HCT116 (cell line): ENCODE measurements at regions not wholly inside any gene's neighbourhood (a gene's known extent, or its start where the extent isn't known, plus 50 kb on each side); places are given as distances from the start of the nearest gene placed in this dataset.

Source experiments
- EZH2 ChIP-seq: fragments of 200-600 bp; sonication (generic); IDR thresholded peaks from 2 replicates; pipeline ENCODE4 v1.6.1; 2017; ENCODE audit warnings: antibody characterized with exemption, mixed run types
- POLR2AphosphoS5 ChIP-seq: IDR thresholded peaks from 2 replicates; pipeline ENCODE4 v1.6.1; 2011; ENCODE audit warnings: mild to moderate bottlenecking, low read depth, low read length, moderate library complexity
- RAD21 ChIP-seq: IDR thresholded peaks from 2 replicates; pipeline ENCODE4 v1.6.1; 2012; ENCODE audit warnings: low read depth, mild to moderate bottlenecking
- SP1 ChIP-seq: IDR thresholded peaks from 2 replicates; pipeline ENCODE4 v1.6.1; 2012; ENCODE audit warnings: low read depth
- TF ChIP-seq, protein P1 (sequence below), 3 experiments: fragments of 200-600 bp in 1 of 3; sonication (generic) in 1 of 3; IDR thresholded peaks in 2 of 3; conservative IDR thresholded peaks in 1 of 3; 2 replicates each; pipeline ENCODE4 v1.5.1; 2012 to 2017; ENCODE audit warnings: low read depth in 2 of 3, low read length in 2 of 3, antibody characterized with exemption in 1 of 3, borderline replicate concordance in 1 of 3, control low read depth in 1 of 3, mild to moderate bottlenecking in 1 of 3, mixed read lengths in 1 of 3, mixed run types in 1 of 3, moderate library complexity in 1 of 3; ENCODE audit not compliant: insufficient read depth in 1 of 3

DNA sequence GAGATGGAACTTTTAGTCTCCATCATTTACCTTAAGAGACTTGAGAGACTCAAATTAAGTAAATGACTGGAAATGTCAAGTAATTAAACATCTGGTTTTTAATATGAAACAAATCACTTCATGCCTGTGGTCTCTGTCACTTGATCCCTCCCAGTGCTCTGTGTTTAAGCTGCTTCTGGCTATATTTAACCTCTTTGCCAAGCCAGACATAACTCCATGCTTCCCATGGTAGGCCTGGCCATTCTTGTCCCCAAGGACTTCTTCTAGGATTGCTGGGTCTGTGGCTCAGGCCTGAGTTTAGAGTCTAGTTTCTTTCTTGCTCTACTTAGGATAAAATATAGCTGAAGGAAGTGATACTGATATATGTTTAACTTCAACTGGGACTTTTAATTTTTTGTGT is 1013.6 kb downstream of the FLRT2 start:
- TF ChIP-seq, protein P1, sequence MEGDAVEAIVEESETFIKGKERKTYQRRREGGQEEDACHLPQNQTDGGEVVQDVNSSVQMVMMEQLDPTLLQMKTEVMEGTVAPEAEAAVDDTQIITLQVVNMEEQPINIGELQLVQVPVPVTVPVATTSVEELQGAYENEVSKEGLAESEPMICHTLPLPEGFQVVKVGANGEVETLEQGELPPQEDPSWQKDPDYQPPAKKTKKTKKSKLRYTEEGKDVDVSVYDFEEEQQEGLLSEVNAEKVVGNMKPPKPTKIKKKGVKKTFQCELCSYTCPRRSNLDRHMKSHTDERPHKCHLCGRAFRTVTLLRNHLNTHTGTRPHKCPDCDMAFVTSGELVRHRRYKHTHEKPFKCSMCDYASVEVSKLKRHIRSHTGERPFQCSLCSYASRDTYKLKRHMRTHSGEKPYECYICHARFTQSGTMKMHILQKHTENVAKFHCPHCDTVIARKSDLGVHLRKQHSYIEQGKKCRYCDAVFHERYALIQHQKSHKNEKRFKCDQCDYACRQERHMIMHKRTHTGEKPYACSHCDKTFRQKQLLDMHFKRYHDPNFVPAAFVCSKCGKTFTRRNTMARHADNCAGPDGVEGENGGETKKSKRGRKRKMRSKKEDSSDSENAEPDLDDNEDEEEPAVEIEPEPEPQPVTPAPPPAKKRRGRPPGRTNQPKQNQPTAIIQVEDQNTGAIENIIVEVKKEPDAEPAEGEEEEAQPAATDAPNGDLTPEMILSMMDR (IDR thresholded peaks at IDR 0.05 in 2 of 3, conservative IDR thresholded peaks at IDR 0.05 in 1 of 3; ENCODE audit: borderline replicate concordance in 1 of 3, insufficient read depth in 1 of 3, low read depth in 2 of 3, low read length in 2 of 3) = no peak
- no peak for TF ChIP-seq SP1
- no peak for TF ChIP-seq RAD21
- no peak for TF ChIP-seq POLR2AphosphoS5
- no peak for TF ChIP-seq EZH2
